DMS153 (cell line): ENCODE measurements at regions not wholly inside any gene's neighbourhood (a gene's known extent, or its start where the extent isn't known, plus 50 kb on each side); places are given as distances from the start of the nearest gene placed in this dataset.

Experiments
- DNase-seq: peaks from one replicate; lab custom pipeline; 2025; lab: John Stamatoyannopoulos, UW

GRCh38 chr2:121021685-121022084, 263.3 kb downstream of the TFCP2L1 start:
- DNase-seq = no peak

GRCh38 chr2:121028577-121028976, 256.4 kb downstream of the TFCP2L1 start:
- no peak for DNase-seq

GRCh38 chr2:121030523-121030922, 254.5 kb downstream of the TFCP2L1 start:
- no peak for DNase-seq

- DNase-seq = no peak
These were observed 253.2 kb downstream of the TFCP2L1 start for GRCh38 chr2:121031568-121032340.

- no peak for DNase-seq
These were observed 251.5 kb downstream of the TFCP2L1 start for GRCh38 chr2:121033461-121033996.

GRCh38 chr2:121034551-121034950, 250.5 kb downstream of the TFCP2L1 start:
- no peak for DNase-seq

GRCh38 chr2:121036226-121036692, 248.7 kb downstream of the TFCP2L1 start:
- DNase-seq = peak; percentile 100

GRCh38 chr2:121037480-121037879, 247.5 kb downstream of the TFCP2L1 start:
- no peak for DNase-seq

- no peak for DNase-seq
These were observed 247.0 kb downstream of the TFCP2L1 start for GRCh38 chr2:121038031-121038430.

- no peak for DNase-seq
These were observed 246.6 kb downstream of the TFCP2L1 start for GRCh38 chr2:121038431-121038830.

- peak; percentile 33 for DNase-seq
These were observed 245.9 kb downstream of the TFCP2L1 start for GRCh38 chr2:121038891-121039616.

- no peak for DNase-seq
These were observed 245.3 kb downstream of the TFCP2L1 start for GRCh38 chr2:121039679-121040078.

GRCh38 chr2:121041516-121041915, 243.5 kb downstream of the TFCP2L1 start:
- DNase-seq = no peak

- DNase-seq = no peak
These were observed 241.8 kb downstream of the TFCP2L1 start for GRCh38 chr2:121043061-121043826.

- no peak for DNase-seq
These were observed 241.2 kb downstream of the TFCP2L1 start for GRCh38 chr2:121043827-121044222.

- DNase-seq = no peak
These were observed 240.6 kb downstream of the TFCP2L1 start for GRCh38 chr2:121044412-121044811.

GRCh38 chr2:121045245-121045644, 239.8 kb downstream of the TFCP2L1 start:
- no peak for DNase-seq

GRCh38 chr2:121046335-121046734, 238.7 kb downstream of the TFCP2L1 start:
- no peak for DNase-seq

- no peak for DNase-seq
These were observed 237.6 kb downstream of the TFCP2L1 start for GRCh38 chr2:121047383-121047782.

- DNase-seq = no peak
These were observed 235.9 kb downstream of the TFCP2L1 start for GRCh38 chr2:121049131-121049530.

- DNase-seq = no peak
These were observed 234.9 kb downstream of the TFCP2L1 start for GRCh38 chr2:121049950-121050585.

- no peak for DNase-seq
These were observed 233.7 kb downstream of the TFCP2L1 start for GRCh38 chr2:121051311-121051710.
